ENCODE measurements at regions not wholly inside any gene's neighbourhood (a gene's known extent, or its start where the extent isn't known, plus 50 kb on each side); places are given as distances from the start of the nearest gene placed in this dataset.
"Not testable (repeated sequence)": the region's sequence is repeated elsewhere in the genome, so short reads cannot be mapped to it uniquely, and the experiment has no call there.

DNA sequence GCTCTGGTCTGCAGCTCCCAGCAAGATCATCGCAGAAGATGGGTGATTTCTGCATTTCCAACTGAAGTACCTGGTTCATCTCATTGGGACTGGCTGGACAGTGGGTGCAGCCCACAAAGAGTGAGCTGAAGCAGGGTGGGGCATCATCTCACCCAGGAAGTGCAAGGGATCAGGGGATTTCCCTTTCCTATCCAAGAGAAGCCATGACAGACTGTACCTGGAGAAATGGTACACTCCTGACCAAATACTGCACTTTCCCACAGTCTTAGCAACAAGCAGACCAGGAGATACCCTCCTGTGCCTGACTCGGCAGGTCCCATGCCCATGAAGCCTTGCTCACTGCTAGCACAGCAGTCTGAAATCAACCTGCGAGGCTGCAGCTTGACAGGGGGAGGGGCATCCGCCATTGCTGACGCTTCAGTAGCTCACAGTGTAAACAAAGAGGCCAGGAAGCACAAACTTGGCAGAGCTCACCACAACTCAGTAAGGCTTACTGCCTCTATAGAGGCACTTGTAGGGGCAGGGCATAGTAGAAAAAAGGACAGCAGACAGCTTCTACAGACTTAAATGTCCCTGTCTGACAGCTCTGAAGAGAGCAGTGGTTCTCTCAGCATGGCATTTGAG is 60.5 kb downstream of the AREG start:
- not testable (repeated sequence) for H3K27me3 ChIP-seq (ENCODE audit: control insufficient read depth, low read length); H3K27ac ChIP-seq (ENCODE audit: low read depth, low read length); H3K9me2 ChIP-seq (replicated peaks; ENCODE audit: control insufficient read depth, low read length); H3K4me3 ChIP-seq (ENCODE audit: low read length); H3K4me2 ChIP-seq (ENCODE audit: low read length); H3K9me3 ChIP-seq (ENCODE audit: control insufficient read depth, insufficient read depth, low read length); H3K4me1 ChIP-seq (ENCODE audit: control insufficient read depth, low read length); H4K20me1 ChIP-seq (ENCODE audit: control insufficient read depth, insufficient read depth, low read depth, low read length); H3K36me3 ChIP-seq (ENCODE audit: control insufficient read depth, low read length); H3F3A ChIP-seq (ENCODE audit: control insufficient read depth, insufficient read depth); H3K79me2 ChIP-seq (ENCODE audit: control insufficient read depth, low read length)

DNA sequence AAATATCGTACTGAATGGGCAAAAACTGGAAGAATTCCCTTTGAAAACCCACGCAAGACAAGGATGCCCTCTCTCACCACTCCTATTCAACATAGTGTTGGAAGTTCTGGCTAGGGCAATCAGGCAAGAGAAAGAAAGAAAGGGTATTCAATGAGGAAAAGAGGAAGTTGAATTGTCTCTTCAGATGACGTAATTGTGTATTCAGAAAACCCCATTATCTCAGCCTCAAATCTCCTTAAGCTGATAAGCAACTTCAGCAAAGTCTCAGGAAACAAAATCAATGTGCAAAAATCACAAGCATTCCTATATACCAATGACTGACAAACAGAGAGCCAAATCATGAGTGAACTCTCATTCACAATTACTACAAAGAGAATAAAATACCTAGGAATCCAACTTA is 64.4 kb downstream of the AREG start:
- H3K79me2 ChIP-seq (ENCODE audit: control insufficient read depth, low read length); H3F3A ChIP-seq (ENCODE audit: control insufficient read depth, insufficient read depth); H3K27me3 ChIP-seq (ENCODE audit: control insufficient read depth, low read length); H4K20me1 ChIP-seq (ENCODE audit: control insufficient read depth, insufficient read depth, low read depth, low read length); H3K9me2 ChIP-seq (replicated peaks; ENCODE audit: control insufficient read depth, low read length); H3K27ac ChIP-seq (ENCODE audit: low read depth, low read length); H3K4me2 ChIP-seq (ENCODE audit: low read length); H3K9me3 ChIP-seq (ENCODE audit: control insufficient read depth, insufficient read depth, low read length); H3K36me3 ChIP-seq (ENCODE audit: control insufficient read depth, low read length); H3K4me1 ChIP-seq (ENCODE audit: control insufficient read depth, low read length); H3K4me3 ChIP-seq (ENCODE audit: low read length): not testable (repeated sequence)

DNA sequence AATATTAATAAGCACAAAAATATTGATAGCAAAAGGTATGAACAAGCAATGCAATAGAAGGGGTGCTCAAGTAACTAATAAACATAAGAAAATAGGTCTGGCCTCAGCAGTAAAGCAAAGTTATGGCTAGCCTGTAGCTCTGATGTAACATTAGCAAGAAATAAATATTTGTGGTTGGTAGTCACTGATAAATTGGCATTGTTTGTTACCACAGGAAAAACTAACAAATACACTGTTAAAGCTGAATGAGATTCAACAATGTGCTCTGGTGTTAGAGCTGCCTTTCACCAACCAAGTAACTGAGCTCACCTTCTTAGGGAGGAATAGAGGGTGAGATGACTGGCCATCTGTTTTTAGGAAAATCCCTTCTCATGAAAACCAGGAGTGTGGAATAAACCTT is 71.4 kb downstream of the AREG start:
- Histone ChIP-seq H3K27ac (ENCODE audit: low read depth, low read length) (no peak overlapping the region), H3K9me2 (replicated peaks; ENCODE audit: control insufficient read depth, low read length) (no peaks in the 10 kb centered on the region), H3K4me1 (ENCODE audit: control insufficient read depth, low read length) (no peaks in the 10 kb centered on the region), H3K27me3 (ENCODE audit: control insufficient read depth, low read length) (peaks cover 2% of the 10 kb centered on the region; the same call in 1 of the 2 replicates), H3K9me3 (ENCODE audit: control insufficient read depth, insufficient read depth, low read length) (no peaks in the 10 kb centered on the region), H3K4me3 (ENCODE audit: low read length) (no peak overlapping the region), H3F3A (ENCODE audit: control insufficient read depth, insufficient read depth) (no peaks in the 10 kb centered on the region), H3K79me2 (ENCODE audit: control insufficient read depth, low read length) (no peaks in the 10 kb centered on the region), H3K4me2 (ENCODE audit: low read length) (no peak overlapping the region), H3K36me3 (ENCODE audit: control insufficient read depth, low read length) (no peaks in the 10 kb centered on the region), H4K20me1 (ENCODE audit: control insufficient read depth, insufficient read depth, low read depth, low read length) (no peaks in the 10 kb centered on the region)
- no peak for TF ChIP-seq EZH2phosphoT487 (IDR thresholded peaks at IDR 0.05; ENCODE audit: borderline replicate concordance, low read length)
- TF ChIP-seq, protein P1, sequence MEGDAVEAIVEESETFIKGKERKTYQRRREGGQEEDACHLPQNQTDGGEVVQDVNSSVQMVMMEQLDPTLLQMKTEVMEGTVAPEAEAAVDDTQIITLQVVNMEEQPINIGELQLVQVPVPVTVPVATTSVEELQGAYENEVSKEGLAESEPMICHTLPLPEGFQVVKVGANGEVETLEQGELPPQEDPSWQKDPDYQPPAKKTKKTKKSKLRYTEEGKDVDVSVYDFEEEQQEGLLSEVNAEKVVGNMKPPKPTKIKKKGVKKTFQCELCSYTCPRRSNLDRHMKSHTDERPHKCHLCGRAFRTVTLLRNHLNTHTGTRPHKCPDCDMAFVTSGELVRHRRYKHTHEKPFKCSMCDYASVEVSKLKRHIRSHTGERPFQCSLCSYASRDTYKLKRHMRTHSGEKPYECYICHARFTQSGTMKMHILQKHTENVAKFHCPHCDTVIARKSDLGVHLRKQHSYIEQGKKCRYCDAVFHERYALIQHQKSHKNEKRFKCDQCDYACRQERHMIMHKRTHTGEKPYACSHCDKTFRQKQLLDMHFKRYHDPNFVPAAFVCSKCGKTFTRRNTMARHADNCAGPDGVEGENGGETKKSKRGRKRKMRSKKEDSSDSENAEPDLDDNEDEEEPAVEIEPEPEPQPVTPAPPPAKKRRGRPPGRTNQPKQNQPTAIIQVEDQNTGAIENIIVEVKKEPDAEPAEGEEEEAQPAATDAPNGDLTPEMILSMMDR (IDR thresholded peaks at IDR 0.05; ENCODE audit: low read depth, low read length, poor library complexity, severe bottlenecking) = no peak

- H3K9me2 ChIP-seq (replicated peaks; ENCODE audit: control insufficient read depth, low read length) = no peaks in the 10 kb centered on the region
- H3K79me2 ChIP-seq (ENCODE audit: control insufficient read depth, low read length) = no peaks in the 10 kb centered on the region
- TF ChIP-seq, protein P1 (IDR thresholded peaks at IDR 0.05; ENCODE audit: low read depth, low read length, poor library complexity, severe bottlenecking) = no peak
- TF ChIP-seq EZH2phosphoT487 (IDR thresholded peaks at IDR 0.05; ENCODE audit: borderline replicate concordance, low read length) = no peak
- H3K27me3 ChIP-seq (ENCODE audit: control insufficient read depth, low read length) = peaks cover 2% of the 10 kb centered on the region; the same call in 1 of the 2 replicates
- H3K4me2 ChIP-seq (ENCODE audit: low read length) = no peak overlapping the region
- no peak overlapping the region for H3K4me3 ChIP-seq (ENCODE audit: low read length)
- H3K4me1 ChIP-seq (ENCODE audit: control insufficient read depth, low read length) = no peaks in the 10 kb centered on the region
- H3F3A ChIP-seq (ENCODE audit: control insufficient read depth, insufficient read depth) = no peaks in the 10 kb centered on the region
- no peaks in the 10 kb centered on the region for H3K9me3 ChIP-seq (ENCODE audit: control insufficient read depth, insufficient read depth, low read length)
- H4K20me1 ChIP-seq (ENCODE audit: control insufficient read depth, insufficient read depth, low read depth, low read length) = no peaks in the 10 kb centered on the region
- no peak overlapping the region for H3K27ac ChIP-seq (ENCODE audit: low read depth, low read length)
- H3K36me3 ChIP-seq (ENCODE audit: control insufficient read depth, low read length) = no peaks in the 10 kb centered on the region
Observed at GRCh38 chr4:74517996-74518395, 73.1 kb downstream of the AREG start.
